Activated CD4-positive, alpha-beta T cell treated with anti-CD3 and anti-CD28 coated beads, Interleukin-2, amount 50 U/mL, for 48 hours (primary cell): ENCODE measurements at regions not wholly inside any gene's neighbourhood (a gene's known extent, or its start where the extent isn't known, plus 50 kb on each side); places are given as distances from the start of the nearest gene placed in this dataset.

Experiments used
- DNase-seq, 2 experiments: peaks; one replicate each; pipeline ENCODE4 v3.0.0-alpha.2; 2020

DNA sequence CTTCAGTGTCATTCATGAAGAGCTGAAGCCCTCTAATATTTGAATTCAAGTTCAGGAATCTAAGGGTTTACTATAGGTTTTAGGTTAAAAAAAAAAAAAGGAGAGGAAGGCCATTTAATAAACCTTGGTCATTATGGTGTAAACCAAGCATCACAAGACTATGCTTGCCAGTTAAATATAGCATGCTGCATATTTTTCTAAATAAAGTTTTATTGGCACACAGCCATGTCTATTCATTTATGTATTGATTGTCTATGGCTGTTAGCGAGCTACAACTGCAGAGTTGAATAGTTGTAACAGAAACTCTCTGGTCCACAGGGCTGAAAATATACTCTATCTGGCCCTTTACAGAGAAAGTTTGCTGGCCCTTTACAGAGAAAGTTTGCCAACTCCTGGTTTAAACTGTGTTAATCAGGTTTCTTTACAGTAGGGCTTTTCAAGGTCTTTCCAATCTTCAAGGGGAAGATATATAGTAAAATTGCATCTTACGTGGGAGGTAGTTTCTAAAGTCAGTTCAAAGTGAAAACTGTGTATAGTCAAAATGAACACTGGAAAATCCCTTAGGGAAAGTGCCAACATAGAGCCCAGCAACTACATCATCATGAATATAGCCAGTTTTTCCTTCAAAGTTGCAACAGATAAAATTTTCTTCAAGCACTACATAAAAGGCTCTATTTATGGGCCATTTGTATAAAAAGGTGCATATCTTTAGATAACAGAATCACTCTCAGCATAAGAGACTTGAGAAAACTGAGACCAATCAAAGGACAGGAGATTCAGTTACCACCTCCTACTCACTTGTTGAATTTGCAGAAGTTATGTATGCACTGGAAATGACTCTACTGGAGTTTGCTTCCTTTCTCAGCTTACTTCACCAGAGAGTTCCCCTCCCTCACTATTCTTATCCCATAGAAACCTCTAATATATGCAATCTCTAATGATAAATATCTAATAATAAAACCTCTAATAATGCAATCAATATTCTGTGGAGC lies 49.7 kb upstream of the FRMD4B start:
- DNase-seq, result no peak
